Stimulated activated CD8-positive, alpha-beta memory T cell treated with anti-CD3 and anti-CD28 coated beads, Interleukin-12 subunit alpha, Interleukin-12 subunit beta, amount 100 ng/mL, for 4 hours (primary cell): ENCODE measurements at regions not wholly inside any gene's neighbourhood (a gene's known extent, or its start where the extent isn't known, plus 50 kb on each side); places are given as distances from the start of the nearest gene placed in this dataset.
A peak's percentile ranks its signal among the peaks of the same experiment; 100 is the strongest.

Source experiments
- DNase-seq: peaks from one replicate; pipeline ENCODE4 v3.0.0-alpha.2; 2020; ENCODE audit warnings: low read depth

DNA sequence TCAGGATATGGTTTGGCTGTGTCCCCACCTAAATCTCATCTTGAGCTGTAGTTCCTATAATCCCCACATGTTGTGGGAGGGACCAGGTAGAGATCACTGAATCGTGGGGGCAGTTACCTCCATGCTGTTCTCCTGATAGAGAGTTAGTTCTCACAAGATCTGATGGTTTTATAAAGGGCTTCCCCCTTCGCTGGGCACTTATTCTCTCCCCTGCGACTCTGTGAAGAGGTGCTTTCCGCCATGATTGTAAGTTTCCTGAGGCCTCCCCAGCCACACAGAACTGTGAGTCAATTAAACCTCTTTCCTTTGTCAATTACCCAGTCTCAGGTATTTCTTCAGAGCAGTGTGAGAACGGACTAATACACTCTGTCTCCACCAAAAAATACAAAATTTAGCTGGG, 291.9 kb downstream of the BCOR start:
- DNase-seq, result no peak

DNA sequence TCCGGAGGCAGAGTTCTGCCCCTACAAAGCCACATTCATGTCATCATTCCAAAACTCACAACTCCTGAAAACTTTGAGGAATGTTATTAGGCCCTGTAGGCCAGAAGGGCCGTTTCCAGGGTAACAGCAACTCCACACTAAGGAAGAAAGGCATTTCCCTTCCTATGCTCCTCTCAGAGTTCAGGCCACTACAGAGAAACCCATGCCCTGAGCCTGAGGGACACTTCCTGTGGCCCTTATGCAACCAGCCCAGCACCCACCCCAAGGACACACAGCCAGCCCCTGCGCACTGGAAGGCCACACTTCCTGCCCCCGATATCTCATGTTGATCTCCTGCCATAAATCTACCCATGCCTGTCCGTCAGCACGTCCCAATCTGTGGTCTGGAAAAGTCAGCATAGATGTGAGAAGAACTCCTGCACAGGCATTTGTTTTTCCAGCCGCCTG, 289.3 kb downstream of the BCOR start:
- DNase-seq, result no peak

DNA sequence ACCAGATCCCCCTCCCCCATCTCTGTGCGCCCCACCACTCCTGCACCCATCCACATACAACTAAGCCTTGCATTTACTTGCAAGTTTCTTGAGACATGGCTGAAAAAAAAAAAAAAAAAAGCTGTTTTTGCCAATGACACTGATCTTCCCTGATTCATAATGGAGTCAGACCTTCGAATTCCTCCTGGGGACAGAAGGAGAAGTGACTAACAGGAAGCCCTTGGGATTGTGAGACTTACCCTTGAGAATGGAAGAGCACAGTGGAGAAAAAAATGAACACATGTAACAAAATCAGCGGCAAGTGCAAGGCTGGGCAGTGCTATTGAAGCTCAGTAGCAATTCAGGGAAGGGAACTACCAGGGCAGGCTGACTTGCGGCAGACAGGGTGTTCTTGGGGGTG, 288.4 kb downstream of the BCOR start:
- DNase-seq, result no peak

DNA sequence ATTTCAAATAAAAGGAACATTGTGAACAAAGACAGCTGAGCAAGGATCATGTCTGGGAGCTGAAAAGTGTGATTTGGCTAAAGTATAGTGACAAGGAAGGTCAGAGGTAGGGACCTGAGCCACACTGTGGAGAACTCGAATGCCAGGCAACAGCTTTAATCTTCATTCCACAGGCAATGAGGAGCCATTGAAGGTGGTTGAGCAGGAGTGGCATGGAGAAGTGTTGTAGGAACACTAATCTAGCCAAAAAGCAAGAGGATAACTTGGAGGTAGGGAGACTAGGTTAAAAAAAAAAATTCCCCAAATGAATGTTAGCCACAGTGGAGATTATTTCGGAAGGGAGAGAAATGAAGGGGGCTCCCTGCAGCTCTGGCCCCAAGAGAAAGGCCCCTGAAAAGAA, 286.9 kb downstream of the BCOR start:
- DNase-seq, result no peak

DNA sequence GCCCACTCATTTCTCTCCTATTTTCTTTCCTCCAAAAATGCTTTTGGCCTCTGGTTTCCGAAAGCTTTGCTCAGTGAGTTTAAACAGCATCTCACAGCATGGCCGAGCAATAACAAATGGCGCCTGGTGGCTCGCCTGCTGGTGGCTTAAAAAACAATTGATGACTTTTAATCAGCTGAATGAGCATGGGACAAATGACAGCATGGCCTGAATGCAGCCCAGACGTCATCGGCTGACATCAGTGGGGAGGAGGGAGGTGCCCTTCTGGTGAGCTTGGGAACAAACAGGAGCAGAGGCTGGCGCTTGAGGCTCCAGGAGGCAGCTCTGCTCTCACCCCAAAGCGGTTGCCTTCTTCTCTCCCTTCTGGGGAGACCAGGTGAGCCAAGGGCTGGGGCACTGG, 286.4 kb downstream of the BCOR start:
- DNase-seq, result no peak

DNA sequence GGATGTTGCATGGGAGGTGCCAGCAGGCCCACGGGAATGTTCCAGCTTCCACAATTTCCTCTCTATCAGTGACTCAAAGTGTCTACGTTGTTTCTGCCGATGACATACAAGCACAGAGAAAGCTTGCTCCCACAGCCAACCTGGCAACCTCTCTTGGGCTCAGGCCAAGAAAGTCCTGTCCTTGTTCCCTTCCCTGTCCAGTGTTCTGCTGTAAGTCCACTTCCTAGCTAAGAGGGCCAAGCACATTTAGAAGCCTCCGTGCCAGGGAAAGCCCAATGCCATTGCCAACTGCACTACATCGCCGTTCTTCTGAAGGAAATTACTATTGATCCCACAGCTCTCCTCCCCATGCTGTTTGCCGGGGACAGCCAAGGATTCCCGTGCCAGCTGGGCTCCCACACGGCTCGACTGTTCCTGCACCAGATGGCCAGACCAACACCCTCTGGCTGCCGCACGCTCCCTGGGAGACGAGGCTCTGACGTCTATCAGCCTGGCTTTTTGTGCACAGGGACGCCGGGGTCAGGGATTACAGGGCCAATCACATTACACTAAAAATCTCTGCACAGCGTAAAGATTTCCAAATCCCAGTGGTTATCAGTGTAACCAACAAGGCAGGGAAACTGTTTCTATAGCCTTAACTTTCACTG, 284.0 kb downstream of the BCOR start:
- no peak for DNase-seq

DNA sequence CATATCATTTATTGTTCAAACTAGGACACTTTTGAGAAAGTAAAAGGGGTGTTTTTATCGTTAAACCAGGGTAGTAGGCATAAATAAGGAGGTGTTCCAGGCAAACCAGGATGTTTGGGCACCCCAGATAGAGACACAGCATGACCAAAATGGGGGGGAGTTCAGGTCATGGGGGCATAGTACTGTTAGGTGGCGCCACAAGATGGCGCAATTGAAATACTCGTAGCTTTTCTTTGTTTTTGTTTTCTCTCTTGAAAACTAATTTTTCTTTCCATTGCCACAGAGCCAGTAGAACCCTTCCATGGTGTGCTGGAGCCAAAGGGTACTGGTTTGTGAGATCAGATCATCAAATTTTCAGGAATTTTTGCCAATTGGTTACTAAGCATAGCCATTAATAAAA, 283.4 kb downstream of the BCOR start:
- no peak for DNase-seq

DNA sequence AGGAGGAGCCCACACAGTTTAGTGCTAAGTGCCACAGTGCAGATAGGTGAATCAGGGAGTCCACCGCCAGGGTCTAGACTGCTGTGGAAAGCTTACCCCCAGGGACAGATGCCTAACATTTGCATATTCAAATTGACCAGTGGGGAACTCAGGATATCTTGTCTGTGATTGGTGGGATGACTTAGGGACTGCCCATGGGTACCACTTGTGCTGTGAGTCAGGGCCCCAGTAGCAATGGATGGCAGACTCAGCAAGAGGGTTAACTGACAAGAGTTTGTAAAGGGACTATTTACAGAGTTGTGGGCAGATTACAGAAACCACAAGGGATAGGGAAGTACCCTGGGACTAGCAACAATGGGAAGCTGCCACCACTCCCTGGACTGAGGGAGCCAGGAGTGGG, 282.1 kb downstream of the BCOR start:
- DNase-seq, result no peak

DNA sequence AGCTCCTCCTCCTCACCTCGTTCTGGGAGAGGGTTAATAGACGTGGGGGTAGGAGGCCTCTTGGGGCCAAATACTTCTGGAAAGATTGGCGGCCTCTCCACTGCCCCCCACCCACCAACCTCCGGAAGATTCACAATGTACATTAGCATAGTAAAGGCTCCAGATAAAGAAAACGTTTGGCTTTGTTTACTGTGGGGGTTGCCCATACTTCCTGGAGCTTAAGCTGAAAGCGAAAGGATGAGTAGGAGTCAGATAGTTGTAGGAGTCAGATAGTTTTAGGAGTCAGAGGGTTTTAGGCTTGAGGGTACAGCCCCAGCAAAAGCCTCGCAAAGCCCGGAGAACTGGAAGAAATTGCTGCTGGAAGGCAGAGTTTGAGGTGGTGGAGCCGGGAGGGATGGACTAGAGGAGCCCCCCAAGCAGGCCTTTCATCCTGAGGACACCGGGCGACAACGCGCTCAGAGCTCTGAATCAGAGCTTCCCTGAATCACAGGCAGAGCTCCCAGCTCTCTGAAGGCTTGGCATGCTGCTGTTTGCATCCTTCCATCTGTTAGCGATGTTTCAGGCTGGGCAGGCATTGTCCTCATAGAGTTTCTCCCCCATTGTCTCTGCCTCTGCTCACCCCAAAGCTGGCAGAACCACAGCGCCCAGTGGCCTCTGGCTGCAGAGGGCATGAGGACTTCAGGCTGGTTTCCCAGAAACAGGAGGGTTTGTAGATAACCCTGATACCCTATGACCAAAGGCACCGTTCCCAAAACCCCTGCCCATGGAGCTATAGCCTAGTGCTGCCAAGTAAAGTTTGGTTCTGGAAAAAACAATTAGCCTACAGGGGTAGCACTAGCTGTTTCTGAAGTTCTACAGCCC, 280.7 kb downstream of the BCOR start:
- DNase-seq, result no peak

DNA sequence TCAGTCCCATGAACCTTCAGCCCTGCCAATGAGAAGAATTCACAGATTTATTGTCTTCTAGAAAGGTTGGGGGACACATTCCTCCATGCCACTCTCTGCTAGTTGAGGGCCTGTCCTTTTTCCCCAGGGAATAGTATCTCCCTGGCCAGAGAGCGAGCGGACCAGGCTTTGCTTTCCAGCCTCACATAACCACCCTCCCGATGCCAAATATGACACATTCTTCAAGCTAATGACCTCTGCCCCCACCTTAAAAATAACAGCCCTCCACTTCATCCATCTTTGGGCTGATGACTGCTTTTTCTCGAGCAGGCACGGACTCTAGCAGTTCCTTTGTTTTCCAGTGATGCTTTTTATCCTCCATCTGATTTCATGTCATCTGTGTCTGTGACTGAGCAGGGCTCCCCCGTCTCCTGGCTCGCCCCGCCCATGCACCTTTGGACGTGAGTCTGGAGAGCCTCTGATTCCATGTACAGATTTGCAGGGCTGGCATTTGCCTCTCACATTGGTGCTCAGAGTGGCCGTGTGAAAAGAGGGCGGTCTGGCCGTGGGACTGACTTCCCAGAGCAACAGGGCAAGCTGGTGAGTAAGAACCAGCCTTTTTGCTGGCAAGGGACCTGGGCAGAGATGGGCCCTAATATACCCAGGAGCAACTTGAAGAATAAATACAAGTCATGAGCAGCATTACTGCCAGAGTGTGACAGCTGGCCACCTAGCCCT, 279.8 kb downstream of the BCOR start:
- DNase-seq, result no peak

DNA sequence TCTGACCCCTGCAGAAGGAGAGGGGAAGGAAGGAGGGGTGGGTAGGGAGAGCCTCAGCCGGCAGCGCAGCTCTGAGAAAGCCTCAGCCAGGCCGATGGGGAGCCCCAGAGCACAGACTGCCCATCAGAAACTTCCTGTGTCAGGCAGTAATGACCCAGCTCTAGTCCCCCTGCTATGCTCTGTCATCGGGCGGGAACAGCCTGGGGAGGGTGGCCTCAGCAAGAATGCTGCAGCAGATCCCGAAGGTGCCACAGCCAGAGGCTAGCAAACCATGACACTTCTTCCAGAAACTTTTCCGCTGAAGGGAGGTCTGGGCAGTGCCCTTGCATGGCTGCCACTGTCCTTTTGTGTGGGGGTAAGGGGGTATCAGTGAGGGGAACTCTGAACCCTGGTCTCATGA, 279.0 kb downstream of the BCOR start:
- no peak for DNase-seq

DNA sequence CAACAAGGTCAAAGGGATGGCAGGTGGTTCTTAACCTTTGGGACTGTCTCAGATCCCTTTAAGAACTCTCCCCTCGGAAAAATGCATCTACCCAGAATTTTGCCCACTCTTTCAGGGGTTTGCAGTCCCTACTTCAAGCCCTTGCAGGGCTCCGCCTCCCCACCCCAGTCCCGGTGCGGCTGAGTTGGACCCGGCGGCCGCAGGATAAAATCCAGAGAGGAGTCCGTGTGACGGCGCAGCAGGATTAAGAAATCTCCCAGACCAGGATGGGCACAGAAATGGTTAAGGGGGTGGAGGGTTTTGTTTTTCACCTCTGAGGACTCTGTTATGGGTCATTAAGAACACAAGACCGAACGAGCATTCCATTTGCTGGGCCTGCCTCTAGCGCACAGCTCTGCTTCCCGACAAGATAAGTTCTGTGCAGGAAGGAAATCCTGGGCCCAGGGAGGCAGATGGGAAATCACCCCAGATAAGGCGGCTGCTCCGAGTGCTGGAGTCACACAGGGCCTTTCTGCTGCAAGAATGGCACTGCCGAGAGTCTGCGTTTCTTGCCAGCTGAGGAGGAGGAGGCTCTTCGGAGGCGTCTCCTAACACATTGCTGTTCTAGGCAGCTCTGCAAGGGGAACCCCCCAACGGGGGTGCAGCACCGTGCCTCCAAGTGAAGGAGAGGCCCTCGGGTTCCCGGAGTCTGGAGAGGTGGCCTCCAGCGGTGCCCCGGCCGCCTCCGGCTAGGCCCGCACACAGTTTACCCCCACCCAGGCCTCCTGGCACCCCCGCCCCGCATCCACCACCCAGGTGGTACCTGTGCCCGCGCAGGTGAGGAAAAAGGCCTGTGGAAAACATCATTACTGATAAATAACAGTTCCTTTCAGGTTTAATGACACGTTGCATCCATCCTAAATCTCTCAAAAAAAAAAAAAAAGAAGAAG, 277.6 kb downstream of the BCOR start:
- DNase-seq, result no peak

DNA sequence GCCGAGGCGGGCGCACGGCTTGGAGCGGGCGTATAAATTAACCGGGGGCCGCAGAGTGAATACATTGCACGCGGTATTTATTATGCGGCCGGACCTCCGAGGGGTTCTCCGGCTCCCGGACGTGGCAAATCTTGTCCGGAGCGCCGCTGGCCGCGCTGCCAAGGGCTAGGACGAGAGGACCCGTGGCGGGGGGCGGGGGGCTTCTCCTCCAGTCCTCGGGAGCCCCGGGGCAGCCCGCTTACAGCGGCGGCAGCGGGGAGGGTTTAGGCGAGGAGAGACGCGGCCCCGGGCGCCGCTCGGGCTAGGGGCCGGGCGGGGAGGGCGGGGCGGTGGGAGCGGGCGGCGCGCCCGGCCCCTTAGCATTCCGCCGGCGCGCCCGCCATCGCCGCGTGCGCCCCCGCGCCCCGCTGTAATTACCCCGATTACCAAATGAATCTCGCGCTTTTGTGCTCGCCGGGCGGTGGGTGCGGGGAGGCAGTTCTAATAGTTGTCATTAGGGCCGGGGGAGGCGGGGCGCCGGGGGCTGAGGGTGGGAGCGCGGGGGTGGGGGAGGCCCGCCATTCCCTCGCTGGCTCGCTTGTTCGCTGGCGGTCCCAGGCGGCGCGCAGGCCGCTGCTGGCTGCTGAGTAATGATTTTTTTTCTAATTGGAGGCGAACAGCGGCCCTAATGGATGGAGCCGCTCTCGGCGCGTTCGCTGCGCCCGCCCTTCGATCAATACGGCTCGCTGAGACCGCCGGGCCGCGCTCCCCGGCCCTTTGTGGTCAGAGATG, 276.6 kb downstream of the BCOR start:
- DNase-seq, result peak; percentile 32

DNA sequence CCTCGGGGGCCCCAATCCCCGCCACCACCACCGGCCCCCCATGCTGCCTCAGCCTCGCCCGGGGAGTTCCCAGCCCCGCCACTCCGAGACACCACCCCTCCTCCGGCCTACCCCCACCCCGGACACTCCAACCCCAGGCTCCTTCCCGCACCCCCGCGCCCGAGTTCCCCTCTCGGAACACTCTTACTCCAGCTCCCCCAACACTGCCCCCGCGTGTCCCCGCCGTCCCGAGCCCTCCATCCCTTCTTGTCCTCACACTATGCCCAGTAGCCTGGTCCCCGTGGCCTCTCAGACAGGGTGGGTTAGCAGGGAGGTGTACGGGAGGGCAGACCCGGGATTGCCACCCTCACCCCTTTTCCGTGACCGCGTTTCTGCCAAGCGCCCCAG, 276.1 kb downstream of the BCOR start:
- DNase-seq, result no peak

DNA sequence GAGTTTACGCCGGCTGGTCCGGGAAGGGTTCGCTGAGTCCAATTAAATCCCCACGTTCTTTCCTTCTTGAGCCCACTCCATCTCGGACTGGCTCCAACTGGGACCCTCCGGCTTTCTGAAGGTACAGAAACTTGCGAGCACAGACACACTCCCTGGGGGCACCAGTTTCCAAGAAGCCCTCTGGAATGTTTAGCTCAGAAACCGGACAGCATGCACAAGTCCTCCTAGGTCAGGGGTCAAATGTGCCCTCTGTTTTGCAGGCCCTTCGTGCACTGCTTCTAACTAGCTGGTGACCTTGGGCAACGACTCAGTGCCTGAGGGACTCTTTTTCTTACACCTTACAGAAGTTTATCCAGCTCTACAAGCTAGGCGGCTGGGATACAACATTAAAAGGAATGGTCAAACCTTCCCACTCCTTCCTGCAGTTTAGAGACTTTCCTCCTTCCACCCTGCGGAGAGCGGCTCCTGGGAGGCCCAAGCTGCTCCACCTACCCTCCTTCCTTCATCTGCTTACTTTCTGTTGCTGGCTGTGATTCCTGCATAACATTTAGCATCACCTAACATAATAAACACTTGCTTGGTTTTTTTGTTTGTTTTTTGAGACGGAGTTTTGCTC, 275.5 kb downstream of the BCOR start:
- DNase-seq, result no peak

DNA sequence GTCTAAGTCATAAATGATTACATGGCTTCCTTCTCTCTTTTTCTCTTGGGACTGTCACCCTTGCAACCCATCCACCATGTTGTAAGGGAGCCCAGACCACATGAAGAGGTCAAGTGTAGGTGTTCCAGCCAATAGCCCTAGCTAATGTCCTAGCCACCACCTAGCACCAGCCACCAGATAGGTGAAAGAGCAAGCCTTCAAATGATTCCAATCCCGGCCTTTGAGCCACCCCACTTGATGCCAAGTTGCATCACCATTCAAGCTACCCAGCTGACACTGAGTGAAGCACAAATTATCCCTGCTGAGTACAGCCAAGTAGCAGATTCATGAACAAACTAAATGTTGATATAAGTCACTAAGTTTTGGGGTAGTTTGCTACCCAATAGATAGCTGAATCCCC, 274.3 kb downstream of the BCOR start:
- no peak for DNase-seq

DNA sequence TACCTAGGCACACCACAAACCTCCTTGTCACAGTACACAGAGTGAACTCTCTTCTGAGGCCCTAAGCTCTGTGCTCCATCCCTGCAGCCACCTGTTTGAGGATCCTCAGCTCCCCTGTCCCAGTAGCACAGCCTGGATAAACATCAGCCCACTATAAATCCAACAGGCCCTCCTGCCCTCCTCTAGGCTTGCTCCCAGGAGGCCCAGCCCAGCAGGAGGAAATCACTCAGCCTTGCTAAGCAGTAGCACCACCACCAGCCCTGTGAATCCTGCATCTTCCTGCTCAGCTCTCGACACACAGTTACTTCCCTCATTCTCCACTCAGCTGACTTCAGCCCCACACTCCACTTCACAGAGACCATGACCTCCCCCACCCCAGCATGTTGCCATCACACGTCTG, 273.9 kb downstream of the BCOR start:
- DNase-seq, result no peak

DNA sequence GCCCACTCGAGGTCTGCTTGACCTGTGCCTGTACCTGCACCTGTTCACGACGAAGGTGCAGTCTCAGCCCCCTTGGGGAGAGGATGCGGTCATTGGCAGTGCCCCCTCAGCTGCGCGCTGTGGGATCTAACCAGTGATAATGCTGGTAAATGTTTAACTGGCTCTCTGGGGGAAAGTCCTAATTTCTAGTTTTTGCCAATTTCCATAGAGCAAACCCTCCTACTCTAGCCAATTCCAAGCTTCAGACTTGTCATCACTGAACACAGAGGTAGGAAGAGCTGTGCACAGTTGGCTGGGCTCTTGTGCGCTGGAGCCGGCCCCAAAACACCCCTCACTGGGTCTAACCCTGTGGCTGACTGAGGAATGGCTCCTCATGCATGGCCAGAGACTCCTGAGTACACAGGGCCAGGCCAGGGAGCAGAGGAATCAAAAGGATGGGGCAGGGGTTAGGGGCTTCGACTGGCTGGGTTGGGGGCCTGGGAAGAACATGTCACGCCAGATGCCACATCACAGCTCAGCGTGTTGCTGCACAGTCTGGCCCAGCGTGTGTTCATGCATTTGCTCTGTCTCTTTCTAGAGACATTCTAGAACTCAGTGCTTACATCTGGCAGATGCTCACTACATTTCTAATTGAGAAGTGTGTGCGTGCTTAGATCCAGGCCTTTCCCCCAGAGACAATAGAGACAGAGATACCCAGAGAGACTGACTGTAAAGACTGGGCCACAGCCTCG, 270.8 kb downstream of the BCOR start:
- DNase-seq, result no peak

DNA sequence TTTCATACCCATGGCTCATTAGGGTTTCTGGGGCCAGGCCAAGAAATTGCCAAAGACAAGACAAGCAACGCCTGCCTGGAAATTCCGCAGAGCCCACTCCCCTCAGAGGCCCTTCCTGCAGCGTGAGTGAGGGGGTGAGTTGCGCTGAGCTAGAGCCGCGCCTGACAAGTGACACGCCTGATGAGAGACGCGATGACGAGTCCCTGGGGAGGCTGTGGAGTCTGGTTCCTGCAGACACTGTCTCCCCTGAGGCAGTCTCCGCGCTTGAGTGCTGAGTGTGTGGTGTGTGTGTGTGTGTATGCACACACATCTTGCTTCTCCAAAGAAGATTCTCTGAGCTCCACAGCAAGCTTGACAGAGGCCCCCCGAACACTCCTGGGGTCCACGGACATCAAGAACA, 269.8 kb downstream of the BCOR start:
- DNase-seq, result no peak

DNA sequence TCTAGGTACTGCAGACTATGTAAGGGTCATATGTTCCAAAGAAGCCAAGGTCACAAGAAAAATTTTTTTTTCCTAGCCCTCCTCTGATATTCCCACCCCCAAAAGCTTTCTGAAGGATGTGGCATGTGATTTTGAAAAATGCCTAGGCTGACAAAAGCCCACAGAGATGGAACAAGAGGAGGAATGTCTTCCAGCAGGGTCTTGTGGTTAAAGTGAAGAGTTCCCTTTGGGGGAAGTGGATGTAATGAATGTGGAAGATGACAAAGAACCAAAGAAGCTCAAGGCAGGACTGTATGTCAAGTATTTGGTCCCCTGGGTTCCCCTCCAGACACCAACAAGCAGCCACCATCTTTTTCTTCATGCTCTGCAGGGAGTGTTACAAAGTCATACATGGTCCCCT, 268.8 kb downstream of the BCOR start:
- no peak for DNase-seq
